ENCODE measurements at regions not wholly inside any gene's neighbourhood (a gene's known extent, or its start where the extent isn't known, plus 50 kb on each side); places are given as distances from the start of the nearest gene placed in this dataset.

DNA sequence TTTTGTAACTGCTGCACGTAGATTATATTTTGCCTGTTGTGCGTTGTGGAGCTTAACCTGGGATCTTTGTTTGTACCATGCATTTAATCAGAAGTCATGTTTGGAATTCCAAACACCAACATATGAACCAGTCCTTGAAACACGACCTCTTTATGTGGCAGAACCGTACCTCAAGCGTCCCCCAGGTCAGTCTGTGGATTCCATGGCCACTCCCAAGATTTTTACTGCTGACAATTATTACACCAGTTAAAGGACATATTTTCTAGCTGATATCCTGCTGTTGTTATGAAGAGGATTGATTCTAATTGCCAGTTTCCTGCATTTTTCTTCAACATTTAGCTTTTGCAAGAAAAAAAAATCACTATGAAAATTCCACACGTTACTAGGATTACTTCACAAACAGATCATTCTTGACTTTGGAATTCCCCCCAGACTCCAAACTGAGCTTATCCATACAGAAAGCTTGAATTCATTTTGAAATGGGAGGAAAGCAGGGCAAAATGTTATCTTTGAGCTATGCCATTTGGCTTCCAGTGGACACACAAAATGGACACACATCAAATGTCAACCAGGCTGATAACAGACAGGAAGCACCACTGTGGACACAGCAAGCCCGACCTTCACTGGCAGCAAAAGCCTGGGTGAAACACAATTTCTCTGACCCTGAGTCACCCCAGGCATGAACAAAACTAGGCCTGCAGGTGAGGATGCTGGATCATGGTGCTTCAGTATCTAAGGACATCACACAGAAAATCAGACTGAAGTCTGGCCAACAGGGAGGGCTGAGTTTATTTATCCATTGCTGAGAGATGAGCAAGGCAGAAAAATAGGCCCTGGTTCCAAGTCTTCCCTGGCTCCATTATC is 542.9 kb upstream of the JAG1 start:
- Histone ChIP-seq H3K27me3 (ENCODE audit: insufficient read depth) (no peaks in the 10 kb centered on the region), H3K9me2 (ENCODE audit: insufficient read depth) (no peaks in the 10 kb centered on the region), H3F3A (replicated peaks; ENCODE audit: low read depth) (no peaks in the 10 kb centered on the region), H4K20me1 (replicated peaks; ENCODE audit: insufficient read depth) (no peaks in the 10 kb centered on the region), H3K4me1 (ENCODE audit: insufficient read depth) (peaks cover 9% of the 10 kb centered on the region; the same call in 1 of the 2 replicates), H3K4me2 (no peak overlapping the region), H2AFZ (no peak overlapping the region; the same call in 1 of the 2 replicates), H3K4me3 (no peak overlapping the region), H3K27ac (ENCODE audit: low read depth) (no peak overlapping the region), H3K36me3 (ENCODE audit: insufficient read depth) (no peaks in the 10 kb centered on the region), H3K79me2 (replicated peaks; ENCODE audit: insufficient read depth) (no peaks in the 10 kb centered on the region)
- TF ChIP-seq JUNB (IDR thresholded peaks at IDR 0.05; ENCODE audit: unreplicated experiment): no peak
- TF ChIP-seq POLR2AphosphoS5 (IDR thresholded peaks at IDR 0.05; ENCODE audit: low read depth): no peak
- TF ChIP-seq, protein P1, sequence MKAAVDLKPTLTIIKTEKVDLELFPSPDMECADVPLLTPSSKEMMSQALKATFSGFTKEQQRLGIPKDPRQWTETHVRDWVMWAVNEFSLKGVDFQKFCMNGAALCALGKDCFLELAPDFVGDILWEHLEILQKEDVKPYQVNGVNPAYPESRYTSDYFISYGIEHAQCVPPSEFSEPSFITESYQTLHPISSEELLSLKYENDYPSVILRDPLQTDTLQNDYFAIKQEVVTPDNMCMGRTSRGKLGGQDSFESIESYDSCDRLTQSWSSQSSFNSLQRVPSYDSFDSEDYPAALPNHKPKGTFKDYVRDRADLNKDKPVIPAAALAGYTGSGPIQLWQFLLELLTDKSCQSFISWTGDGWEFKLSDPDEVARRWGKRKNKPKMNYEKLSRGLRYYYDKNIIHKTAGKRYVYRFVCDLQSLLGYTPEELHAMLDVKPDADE (IDR thresholded peaks at IDR 0.05): no peak
- TF ChIP-seq, protein P2, sequence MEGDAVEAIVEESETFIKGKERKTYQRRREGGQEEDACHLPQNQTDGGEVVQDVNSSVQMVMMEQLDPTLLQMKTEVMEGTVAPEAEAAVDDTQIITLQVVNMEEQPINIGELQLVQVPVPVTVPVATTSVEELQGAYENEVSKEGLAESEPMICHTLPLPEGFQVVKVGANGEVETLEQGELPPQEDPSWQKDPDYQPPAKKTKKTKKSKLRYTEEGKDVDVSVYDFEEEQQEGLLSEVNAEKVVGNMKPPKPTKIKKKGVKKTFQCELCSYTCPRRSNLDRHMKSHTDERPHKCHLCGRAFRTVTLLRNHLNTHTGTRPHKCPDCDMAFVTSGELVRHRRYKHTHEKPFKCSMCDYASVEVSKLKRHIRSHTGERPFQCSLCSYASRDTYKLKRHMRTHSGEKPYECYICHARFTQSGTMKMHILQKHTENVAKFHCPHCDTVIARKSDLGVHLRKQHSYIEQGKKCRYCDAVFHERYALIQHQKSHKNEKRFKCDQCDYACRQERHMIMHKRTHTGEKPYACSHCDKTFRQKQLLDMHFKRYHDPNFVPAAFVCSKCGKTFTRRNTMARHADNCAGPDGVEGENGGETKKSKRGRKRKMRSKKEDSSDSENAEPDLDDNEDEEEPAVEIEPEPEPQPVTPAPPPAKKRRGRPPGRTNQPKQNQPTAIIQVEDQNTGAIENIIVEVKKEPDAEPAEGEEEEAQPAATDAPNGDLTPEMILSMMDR (conservative IDR thresholded peaks at IDR 0.05; ENCODE audit: low read depth in 2 of 2): no peak
- TF ChIP-seq NANOG (IDR thresholded peaks at IDR 0.05; ENCODE audit: borderline replicate concordance): no peak
- TF ChIP-seq CREB1 (CRISPR knock-in tag; IDR thresholded peaks at IDR 0.05; ENCODE audit: low read depth): no peak
- TF ChIP-seq, protein P3, sequence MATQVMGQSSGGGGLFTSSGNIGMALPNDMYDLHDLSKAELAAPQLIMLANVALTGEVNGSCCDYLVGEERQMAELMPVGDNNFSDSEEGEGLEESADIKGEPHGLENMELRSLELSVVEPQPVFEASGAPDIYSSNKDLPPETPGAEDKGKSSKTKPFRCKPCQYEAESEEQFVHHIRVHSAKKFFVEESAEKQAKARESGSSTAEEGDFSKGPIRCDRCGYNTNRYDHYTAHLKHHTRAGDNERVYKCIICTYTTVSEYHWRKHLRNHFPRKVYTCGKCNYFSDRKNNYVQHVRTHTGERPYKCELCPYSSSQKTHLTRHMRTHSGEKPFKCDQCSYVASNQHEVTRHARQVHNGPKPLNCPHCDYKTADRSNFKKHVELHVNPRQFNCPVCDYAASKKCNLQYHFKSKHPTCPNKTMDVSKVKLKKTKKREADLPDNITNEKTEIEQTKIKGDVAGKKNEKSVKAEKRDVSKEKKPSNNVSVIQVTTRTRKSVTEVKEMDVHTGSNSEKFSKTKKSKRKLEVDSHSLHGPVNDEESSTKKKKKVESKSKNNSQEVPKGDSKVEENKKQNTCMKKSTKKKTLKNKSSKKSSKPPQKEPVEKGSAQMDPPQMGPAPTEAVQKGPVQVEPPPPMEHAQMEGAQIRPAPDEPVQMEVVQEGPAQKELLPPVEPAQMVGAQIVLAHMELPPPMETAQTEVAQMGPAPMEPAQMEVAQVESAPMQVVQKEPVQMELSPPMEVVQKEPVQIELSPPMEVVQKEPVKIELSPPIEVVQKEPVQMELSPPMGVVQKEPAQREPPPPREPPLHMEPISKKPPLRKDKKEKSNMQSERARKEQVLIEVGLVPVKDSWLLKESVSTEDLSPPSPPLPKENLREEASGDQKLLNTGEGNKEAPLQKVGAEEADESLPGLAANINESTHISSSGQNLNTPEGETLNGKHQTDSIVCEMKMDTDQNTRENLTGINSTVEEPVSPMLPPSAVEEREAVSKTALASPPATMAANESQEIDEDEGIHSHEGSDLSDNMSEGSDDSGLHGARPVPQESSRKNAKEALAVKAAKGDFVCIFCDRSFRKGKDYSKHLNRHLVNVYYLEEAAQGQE (IDR thresholded peaks at IDR 0.05; ENCODE audit: unreplicated experiment): no peak
- TF ChIP-seq, protein P4, sequence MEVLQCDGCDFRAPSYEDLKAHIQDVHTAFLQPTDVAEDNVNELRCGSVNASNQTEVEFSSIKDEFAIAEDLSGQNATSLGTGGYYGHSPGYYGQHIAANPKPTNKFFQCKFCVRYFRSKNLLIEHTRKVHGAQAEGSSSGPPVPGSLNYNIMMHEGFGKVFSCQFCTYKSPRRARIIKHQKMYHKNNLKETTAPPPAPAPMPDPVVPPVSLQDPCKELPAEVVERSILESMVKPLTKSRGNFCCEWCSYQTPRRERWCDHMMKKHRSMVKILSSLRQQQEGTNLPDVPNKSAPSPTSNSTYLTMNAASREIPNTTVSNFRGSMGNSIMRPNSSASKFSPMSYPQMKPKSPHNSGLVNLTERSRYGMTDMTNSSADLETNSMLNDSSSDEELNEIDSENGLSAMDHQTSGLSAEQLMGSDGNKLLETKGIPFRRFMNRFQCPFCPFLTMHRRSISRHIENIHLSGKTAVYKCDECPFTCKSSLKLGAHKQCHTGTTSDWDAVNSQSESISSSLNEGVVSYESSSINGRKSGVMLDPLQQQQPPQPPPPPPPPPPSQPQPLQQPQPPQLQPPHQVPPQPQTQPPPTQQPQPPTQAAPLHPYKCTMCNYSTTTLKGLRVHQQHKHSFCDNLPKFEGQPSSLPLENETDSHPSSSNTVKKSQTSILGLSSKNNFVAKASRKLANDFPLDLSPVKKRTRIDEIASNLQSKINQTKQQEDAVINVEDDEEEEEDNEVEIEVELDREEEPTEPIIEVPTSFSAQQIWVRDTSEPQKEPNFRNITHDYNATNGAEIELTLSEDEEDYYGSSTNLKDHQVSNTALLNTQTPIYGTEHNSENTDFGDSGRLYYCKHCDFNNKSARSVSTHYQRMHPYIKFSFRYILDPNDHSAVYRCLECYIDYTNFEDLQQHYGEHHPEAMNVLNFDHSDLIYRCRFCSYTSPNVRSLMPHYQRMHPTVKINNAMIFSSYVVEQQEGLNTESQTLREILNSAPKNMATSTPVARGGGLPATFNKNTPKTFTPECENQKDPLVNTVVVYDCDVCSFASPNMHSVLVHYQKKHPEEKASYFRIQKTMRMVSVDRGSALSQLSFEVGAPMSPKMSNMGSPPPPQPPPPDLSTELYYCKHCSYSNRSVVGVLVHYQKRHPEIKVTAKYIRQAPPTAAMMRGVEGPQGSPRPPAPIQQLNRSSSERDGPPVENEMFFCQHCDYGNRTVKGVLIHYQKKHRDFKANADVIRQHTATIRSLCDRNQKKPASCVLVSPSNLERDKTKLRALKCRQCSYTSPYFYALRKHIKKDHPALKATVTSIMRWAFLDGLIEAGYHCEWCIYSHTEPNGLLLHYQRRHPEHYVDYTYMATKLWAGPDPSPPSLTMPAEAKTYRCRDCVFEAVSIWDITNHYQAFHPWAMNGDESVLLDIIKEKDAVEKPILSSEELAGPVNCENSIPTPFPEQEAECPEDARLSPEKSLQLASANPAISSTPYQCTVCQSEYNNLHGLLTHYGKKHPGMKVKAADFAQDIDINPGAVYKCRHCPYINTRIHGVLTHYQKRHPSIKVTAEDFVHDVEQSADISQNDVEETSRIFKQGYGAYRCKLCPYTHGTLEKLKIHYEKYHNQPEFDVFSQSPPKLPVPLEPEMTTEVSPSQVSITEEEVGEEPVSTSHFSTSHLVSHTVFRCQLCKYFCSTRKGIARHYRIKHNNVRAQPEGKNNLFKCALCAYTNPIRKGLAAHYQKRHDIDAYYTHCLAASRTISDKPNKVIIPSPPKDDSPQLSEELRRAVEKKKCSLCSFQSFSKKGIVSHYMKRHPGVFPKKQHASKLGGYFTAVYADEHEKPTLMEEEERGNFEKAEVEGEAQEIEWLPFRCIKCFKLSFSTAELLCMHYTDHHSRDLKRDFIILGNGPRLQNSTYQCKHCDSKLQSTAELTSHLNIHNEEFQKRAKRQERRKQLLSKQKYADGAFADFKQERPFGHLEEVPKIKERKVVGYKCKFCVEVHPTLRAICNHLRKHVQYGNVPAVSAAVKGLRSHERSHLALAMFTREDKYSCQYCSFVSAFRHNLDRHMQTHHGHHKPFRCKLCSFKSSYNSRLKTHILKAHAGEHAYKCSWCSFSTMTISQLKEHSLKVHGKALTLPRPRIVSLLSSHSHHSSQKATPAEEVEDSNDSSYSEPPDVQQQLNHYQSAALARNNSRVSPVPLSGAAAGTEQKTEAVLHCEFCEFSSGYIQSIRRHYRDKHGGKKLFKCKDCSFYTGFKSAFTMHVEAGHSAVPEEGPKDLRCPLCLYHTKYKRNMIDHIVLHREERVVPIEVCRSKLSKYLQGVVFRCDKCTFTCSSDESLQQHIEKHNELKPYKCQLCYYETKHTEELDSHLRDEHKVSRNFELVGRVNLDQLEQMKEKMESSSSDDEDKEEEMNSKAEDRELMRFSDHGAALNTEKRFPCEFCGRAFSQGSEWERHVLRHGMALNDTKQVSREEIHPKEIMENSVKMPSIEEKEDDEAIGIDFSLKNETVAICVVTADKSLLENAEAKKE (CRISPR knock-in tag; IDR thresholded peaks at IDR 0.05): no peak
- no peak for TF ChIP-seq EZH2phosphoT487 (IDR thresholded peaks at IDR 0.05; ENCODE audit: unreplicated experiment)
- no peak for TF ChIP-seq ZNF114 (CRISPR knock-in tag; IDR thresholded peaks at IDR 0.05)
- H3K27ac Mint-ChIP-seq: no peak overlapping the region; the same call in 1 of the 2 replicates
- H3K36me3 Mint-ChIP-seq (ENCODE audit: low read depth): no peaks in the 10 kb centered on the region
- DNase-seq (ENCODE audit: low spot score): no peak
- H3K4me1 Mint-ChIP-seq: peaks cover 16% of the 10 kb centered on the region
- no peak overlapping the region for H3K4me3 Mint-ChIP-seq
- no peak for ATAC-seq
- no peaks in the 10 kb centered on the region for H3K27me3 Mint-ChIP-seq (ENCODE audit: insufficient read depth, low read depth, poor library complexity)
- no peaks in the 10 kb centered on the region; the same call in 2 of the 3 replicates for H3K9me3 Mint-ChIP-seq

All from GM23338 (cell line).